Stomach (tissue), 8 donors: ENCODE measurements at regions not wholly inside any gene's neighbourhood (a gene's known extent, or its start where the extent isn't known, plus 50 kb on each side); places are given as distances from the start of the nearest gene placed in this dataset.

Experiments used
- DNase-seq, 2 donors: peaks; one replicate each; pipeline versions ENCODE4 v3.0.0 to v3.0.0-alpha.2; 2013 to 2019
- H3K27ac ChIP-seq, 5 donors: fragments of 200-600 bp in 4 of 5; sonication (generic) in 4 of 5; one replicate each; pipeline ENCODE4 v1.5.1; 2013 to 2019; ENCODE audit warnings: mild to moderate bottlenecking in 1 of 5, moderate library complexity in 1 of 5
- H3K27me3 ChIP-seq, 3 donors: fragments of 200-600 bp; sonication (generic); one replicate each; pipeline ENCODE4 v1.5.1; 2017 to 2019; ENCODE audit warnings: mixed run types in 1 of 3
- H3K36me3 ChIP-seq, 4 donors: fragments of 200-600 bp; sonication (generic); 1 replicate in 3 of 4; 2 replicates in 1 of 4; pipeline ENCODE4 v1.5.1; 2016 to 2019
- H3K4me1 ChIP-seq, 4 donors: fragments of 200-600 bp; sonication (generic); one replicate each; pipeline ENCODE4 v1.5.1; 2016 to 2019
- H3K4me3 ChIP-seq, 4 donors: fragments of 200-600 bp; sonication (generic) in 3 of 4; one replicate each; pipeline ENCODE4 v1.5.1; 2016 to 2019; ENCODE audit warnings: mild to moderate bottlenecking in 1 of 4
- H3K9me3 ChIP-seq, 4 donors: fragments of 200-600 bp; sonication (generic); one replicate each; pipeline ENCODE4 v1.5.1; 2016 to 2019
- CTCF ChIP-seq, 7 experiments: fragments of 450-650 bp in 4 of 7; fragments of 200-600 bp in 3 of 7; sonication (generic) in 3 of 7; IDR thresholded peaks; one replicate each; pipeline ENCODE4 v1.5.1; 2016 to 2019; ENCODE audit warnings: antibody characterized with exemption in 7 of 7, control low read depth in 2 of 7, mild to moderate bottlenecking in 1 of 7
- EP300 ChIP-seq: sonication (generic); formaldehyde crosslinking; IDR thresholded peaks from one replicate; pipeline ENCODE4 v1.6.1; 2017; ENCODE audit warnings: antibody characterized with exemption
- POLR2A ChIP-seq, 4 donors: fragments of 450-650 bp; IDR thresholded peaks; one replicate each; pipeline ENCODE4 v1.6.1; 2016; ENCODE audit warnings: antibody characterized with exemption in 4 of 4, control low read depth in 2 of 4, mild to moderate bottlenecking in 1 of 4, moderate library complexity in 1 of 4
- POLR2AphosphoS5 ChIP-seq, 3 donors: sonication (generic); formaldehyde crosslinking; IDR thresholded peaks; one replicate each; pipeline ENCODE4 v1.6.1; 2016; ENCODE audit warnings: antibody characterized with exemption in 3 of 3
- WGBS, 5 donors: extraction: QIAGEN DNeasy Blood & Tissue Kit in 3 of 5; methylation state at CpG; one replicate each; pipeline versions ENCODE4 v1.1.5 to v1.1.7; 2013 to 2018; 5-methylcytosine and 5-hydroxymethylcytosine counted together
- intact Hi-C: fragments of 100-400 bp; cut with DNase I; formaldehyde crosslinking; loops from one replicate; pipeline ENCODE4 v1.15.1; 2023; ENCODE audit warnings: low total_unique reads
- donor health status: healthy with polysubstance abuse.
- donor health status: Bipolar disorder and iron deficiency.
- donor health status: healthy.

GRCh38 chr12:61808856-61809255, 451.3 kb upstream of the USP15 start:
- intact Hi-C loops = no loop called here
- H3K36me3 ChIP-seq = no peaks in the 10 kb centered on the region
- peaks cover 0 to 20% (median 10%) of the 10 kb centered on the region in 4 donors for H3K9me3 ChIP-seq
- no peaks in the 10 kb centered on the region for H3K4me1 ChIP-seq
- no peak for DNase-seq
- H3K27ac ChIP-seq = no peak overlapping the region
- H3K27me3 ChIP-seq = no peaks in the 10 kb centered on the region
- no peak overlapping the region for H3K4me3 ChIP-seq
- WGBS, 5 donors = 82 to 91% (median 88%) methylated on average over 4 of the region's 4 CpGs
- TF ChIP-seq POLR2A (IDR thresholded peaks at IDR 0.05) = no peak
- TF ChIP-seq CTCF (IDR thresholded peaks at IDR 0.05) = no peak
- TF ChIP-seq EP300 = no peak
- no peak for TF ChIP-seq POLR2AphosphoS5 (IDR thresholded peaks at IDR 0.05)

- Histone ChIP-seq H3K4me3 (no peak overlapping the region), H3K4me1 (no peaks in the 10 kb centered on the region), H3K9me3 (peaks cover 0 to 24% (median 10%) of the 10 kb centered on the region in 4 donors), H3K36me3 (no peaks in the 10 kb centered on the region), H3K27me3 (no peaks in the 10 kb centered on the region), H3K27ac (no peak overlapping the region)
- TF ChIP-seq POLR2A (IDR thresholded peaks at IDR 0.05) (no peak), EP300 (no peak), POLR2AphosphoS5 (IDR thresholded peaks at IDR 0.05) (no peak), CTCF (IDR thresholded peaks at IDR 0.05) (no peak)
- intact Hi-C loops = no loop called here
- no peak for DNase-seq
- WGBS, 5 donors = 90 to 96% (median 93%) methylated on average over 1 of the region's 1 CpG
Observed at GRCh38 chr12:61810486-61810885, 449.7 kb upstream of the USP15 start.

- DNase-seq = no peak
- Histone ChIP-seq H3K27me3 (no peaks in the 10 kb centered on the region), H3K36me3 (no peaks in the 10 kb centered on the region), H3K4me3 (no peak overlapping the region), H3K27ac (no peak overlapping the region), H3K9me3 (no peaks in the 10 kb centered on the region), H3K4me1 (no peaks in the 10 kb centered on the region)
- intact Hi-C loops = no loop called here
- TF ChIP-seq POLR2AphosphoS5 (IDR thresholded peaks at IDR 0.05) (no peak), POLR2A (IDR thresholded peaks at IDR 0.05) (no peak), CTCF (IDR thresholded peaks at IDR 0.05) (no peak), EP300 (no peak)
Observed at GRCh38 chr12:61821381-61821780, 438.8 kb upstream of the USP15 start.

GRCh38 chr12:61823102-61823501, 437.1 kb upstream of the USP15 start:
- TF ChIP-seq CTCF (IDR thresholded peaks at IDR 0.05) = no peak
- no peak for TF ChIP-seq POLR2AphosphoS5 (IDR thresholded peaks at IDR 0.05)
- TF ChIP-seq POLR2A (IDR thresholded peaks at IDR 0.05) = no peak
- no peak for TF ChIP-seq EP300
- H3K27me3 ChIP-seq = no peaks in the 10 kb centered on the region
- 40 to 64% (median 51%) methylated on average over 3 of the region's 3 CpGs for WGBS, 5 donors

More at GRCh38 chr12:61823102-61823501, 437.1 kb upstream of the USP15 start:
- intact Hi-C loops = no loop called here
- DNase-seq = no peak
- Histone ChIP-seq H3K4me1 (no peaks in the 10 kb centered on the region), H3K9me3 (no peaks in the 10 kb centered on the region), H3K4me3 (no peak overlapping the region), H3K27ac (no peak overlapping the region), H3K36me3 (no peaks in the 10 kb centered on the region)
